ENCODE measurements at regions not wholly inside any gene's neighbourhood (a gene's known extent, or its start where the extent isn't known, plus 50 kb on each side); places are given as distances from the start of the nearest gene placed in this dataset.

- 94 to 97% methylated on average over 2 of the region's 2 CpGs for WGBS, 2 donors
- H3K4me1 ChIP-seq (ENCODE audit: control insufficient read depth in 2 of 2, insufficient read depth in 2 of 2, low read length in 1 of 2): no peaks in the 10 kb centered on the region
Observed at GRCh38 chr18:73987247-73987980, 160.2 kb downstream of the FBXO15 start.

GRCh38 chr18:73986711-73987110 lies 160.9 kb downstream of the FBXO15 start:
- Histone ChIP-seq H3K36me3 (ENCODE audit: control insufficient read depth in 2 of 2, insufficient read depth in 2 of 2, low read length in 1 of 2) (no peaks in the 10 kb centered on the region), H3K4me3 (ENCODE audit: low read depth in 1 of 2, low read length in 2 of 2) (no peak overlapping the region), H3K9me3 (ENCODE audit: control insufficient read depth in 2 of 2, insufficient read depth in 1 of 2, low read depth in 1 of 2, low read length in 1 of 2) (peaks cover 0 to 2% of the 10 kb centered on the region in 2 donors), H3K4me1 (ENCODE audit: control insufficient read depth in 2 of 2, insufficient read depth in 2 of 2, low read length in 1 of 2) (no peaks in the 10 kb centered on the region), H3K27ac (ENCODE audit: low read depth in 2 of 2, low read length in 1 of 2) (no peak overlapping the region), H3K27me3 (ENCODE audit: control insufficient read depth in 1 of 2, insufficient read depth in 2 of 2, low read length in 2 of 2) (no peaks in the 10 kb centered on the region)
- 33 to 50% methylated on average over 3 of the region's 3 CpGs for WGBS, 2 donors

More at GRCh38 chr18:73987247-73987980, 160.2 kb downstream of the FBXO15 start:
- peaks cover 0 to 2% of the 10 kb centered on the region in 2 donors for H3K9me3 ChIP-seq (ENCODE audit: control insufficient read depth in 2 of 2, insufficient read depth in 1 of 2, low read depth in 1 of 2, low read length in 1 of 2)
- H3K27ac ChIP-seq (ENCODE audit: low read depth in 2 of 2, low read length in 1 of 2): no peak overlapping the region
- no peaks in the 10 kb centered on the region for H3K27me3 ChIP-seq (ENCODE audit: control insufficient read depth in 1 of 2, insufficient read depth in 2 of 2, low read length in 2 of 2)
- no peak overlapping the region for H3K4me3 ChIP-seq (ENCODE audit: low read depth in 1 of 2, low read length in 2 of 2)
- no peaks in the 10 kb centered on the region for H3K36me3 ChIP-seq (ENCODE audit: control insufficient read depth in 2 of 2, insufficient read depth in 2 of 2, low read length in 1 of 2)

DNA sequence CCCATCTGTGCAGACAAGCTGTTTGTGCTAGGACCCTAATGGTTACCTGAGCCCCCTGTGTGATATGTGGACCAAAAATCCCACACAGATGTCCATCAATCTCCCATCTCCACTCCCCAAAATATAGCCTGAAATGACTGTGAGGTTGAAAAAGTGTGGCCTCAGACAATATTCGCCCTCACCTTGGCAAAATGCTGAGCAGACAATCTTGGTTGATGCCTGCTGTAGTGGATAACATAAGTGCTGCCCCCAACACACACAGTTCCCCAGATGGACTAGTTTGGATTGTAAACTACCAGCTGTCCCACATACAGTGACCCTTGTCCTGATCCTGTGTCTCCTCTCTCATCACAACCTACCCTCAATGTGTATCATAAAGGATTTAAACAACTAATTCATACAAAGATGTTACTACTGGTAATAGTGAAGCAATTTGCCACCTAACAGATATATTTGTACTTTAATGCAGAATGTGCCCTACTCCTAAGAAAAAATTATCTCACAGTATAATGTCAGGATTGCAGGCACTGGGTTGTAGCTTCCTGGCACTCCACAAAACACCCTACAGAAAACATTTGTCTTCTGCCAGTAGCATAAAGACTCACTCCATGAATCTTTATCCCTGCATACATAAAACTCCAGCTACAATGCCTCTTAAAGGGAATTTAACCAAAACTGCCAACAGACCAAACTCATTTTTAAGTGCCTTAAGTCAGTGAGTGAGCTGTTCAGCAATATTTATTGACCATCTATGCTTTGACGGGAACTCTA lies 161.6 kb downstream of the FBXO15 start:
- no peaks in the 10 kb centered on the region for H3K27me3 ChIP-seq (ENCODE audit: control insufficient read depth in 1 of 2, insufficient read depth in 2 of 2, low read length in 2 of 2)
- no peak overlapping the region for H3K4me3 ChIP-seq (ENCODE audit: low read depth in 1 of 2, low read length in 2 of 2)
- WGBS, 2 donors: 48 to 67% methylated on average over 2 of the region's 2 CpGs
- no peak overlapping the region for H3K27ac ChIP-seq (ENCODE audit: low read depth in 2 of 2, low read length in 1 of 2)
- H3K9me3 ChIP-seq (ENCODE audit: control insufficient read depth in 2 of 2, insufficient read depth in 1 of 2, low read depth in 1 of 2, low read length in 1 of 2): no peaks in the 10 kb centered on the region
- H3K36me3 ChIP-seq (ENCODE audit: control insufficient read depth in 2 of 2, insufficient read depth in 2 of 2, low read length in 1 of 2): no peaks in the 10 kb centered on the region
- no peaks in the 10 kb centered on the region for H3K4me1 ChIP-seq (ENCODE audit: control insufficient read depth in 2 of 2, insufficient read depth in 2 of 2, low read length in 1 of 2)

GRCh38 chr18:73983970-73984369 lies 163.7 kb downstream of the FBXO15 start:
- no peaks in the 10 kb centered on the region for H3K27me3 ChIP-seq (ENCODE audit: control insufficient read depth in 1 of 2, insufficient read depth in 2 of 2, low read length in 2 of 2)
- H3K4me1 ChIP-seq (ENCODE audit: control insufficient read depth in 2 of 2, insufficient read depth in 2 of 2, low read length in 1 of 2): no peaks in the 10 kb centered on the region
- WGBS, 2 donors: 90 to 92% methylated on average over 6 of the region's 6 CpGs
- H3K4me3 ChIP-seq (ENCODE audit: low read depth in 1 of 2, low read length in 2 of 2): no peak overlapping the region
- H3K9me3 ChIP-seq (ENCODE audit: control insufficient read depth in 2 of 2, insufficient read depth in 1 of 2, low read depth in 1 of 2, low read length in 1 of 2): peaks cover 0 to 3% of the 10 kb centered on the region in 2 donors
- H3K36me3 ChIP-seq (ENCODE audit: control insufficient read depth in 2 of 2, insufficient read depth in 2 of 2, low read length in 1 of 2): no peaks in the 10 kb centered on the region
- no peak overlapping the region for H3K27ac ChIP-seq (ENCODE audit: low read depth in 2 of 2, low read length in 1 of 2)

- H3K4me3 ChIP-seq (ENCODE audit: low read depth in 1 of 2, low read length in 2 of 2): no peak overlapping the region
- peaks cover 0 to 3% of the 10 kb centered on the region in 2 donors for H3K9me3 ChIP-seq (ENCODE audit: control insufficient read depth in 2 of 2, insufficient read depth in 1 of 2, low read depth in 1 of 2, low read length in 1 of 2)
- H3K27me3 ChIP-seq (ENCODE audit: control insufficient read depth in 1 of 2, insufficient read depth in 2 of 2, low read length in 2 of 2): no peaks in the 10 kb centered on the region
- no peaks in the 10 kb centered on the region for H3K36me3 ChIP-seq (ENCODE audit: control insufficient read depth in 2 of 2, insufficient read depth in 2 of 2, low read length in 1 of 2)
- H3K4me1 ChIP-seq (ENCODE audit: control insufficient read depth in 2 of 2, insufficient read depth in 2 of 2, low read length in 1 of 2): no peaks in the 10 kb centered on the region
- no peak overlapping the region for H3K27ac ChIP-seq (ENCODE audit: low read depth in 2 of 2, low read length in 1 of 2)
- WGBS, 2 donors: 81 to 85% methylated on average over 5 of the region's 5 CpGs
Observed at GRCh38 chr18:73983496-73983895, 164.1 kb downstream of the FBXO15 start.

DNA sequence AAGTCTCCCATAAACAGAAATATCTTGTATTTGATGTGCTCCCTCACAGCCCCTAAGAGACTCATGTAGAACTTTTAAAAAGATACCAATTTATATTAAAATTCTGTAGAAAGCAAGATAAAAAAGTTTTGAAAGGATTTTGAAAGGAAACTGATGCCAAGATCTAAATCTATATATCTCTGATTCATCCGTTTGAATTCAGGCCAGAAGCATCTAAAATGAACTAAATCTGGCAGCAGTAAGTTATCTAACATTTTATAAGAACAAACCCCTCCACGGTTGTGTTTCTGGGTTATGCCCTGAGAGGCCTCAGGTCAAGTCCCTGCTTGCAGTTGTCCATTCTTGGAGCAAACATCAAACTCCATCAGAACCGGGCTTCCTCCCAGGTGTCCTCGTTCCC lies 165.8 kb downstream of the FBXO15 start:
- no peak overlapping the region for H3K4me3 ChIP-seq (ENCODE audit: low read depth in 1 of 2, low read length in 2 of 2)
- peaks cover 0 to 7% of the 10 kb centered on the region in 2 donors for H3K9me3 ChIP-seq (ENCODE audit: control insufficient read depth in 2 of 2, insufficient read depth in 1 of 2, low read depth in 1 of 2, low read length in 1 of 2)
- H3K27me3 ChIP-seq (ENCODE audit: control insufficient read depth in 1 of 2, insufficient read depth in 2 of 2, low read length in 2 of 2): no peaks in the 10 kb centered on the region
- H3K27ac ChIP-seq (ENCODE audit: low read depth in 2 of 2, low read length in 1 of 2): no peak overlapping the region
- 42 to 48% methylated on average over 4 of the region's 4 CpGs for WGBS, 2 donors
- H3K36me3 ChIP-seq (ENCODE audit: control insufficient read depth in 2 of 2, insufficient read depth in 2 of 2, low read length in 1 of 2): no peaks in the 10 kb centered on the region
- no peaks in the 10 kb centered on the region for H3K4me1 ChIP-seq (ENCODE audit: control insufficient read depth in 2 of 2, insufficient read depth in 2 of 2, low read length in 1 of 2)

DNA sequence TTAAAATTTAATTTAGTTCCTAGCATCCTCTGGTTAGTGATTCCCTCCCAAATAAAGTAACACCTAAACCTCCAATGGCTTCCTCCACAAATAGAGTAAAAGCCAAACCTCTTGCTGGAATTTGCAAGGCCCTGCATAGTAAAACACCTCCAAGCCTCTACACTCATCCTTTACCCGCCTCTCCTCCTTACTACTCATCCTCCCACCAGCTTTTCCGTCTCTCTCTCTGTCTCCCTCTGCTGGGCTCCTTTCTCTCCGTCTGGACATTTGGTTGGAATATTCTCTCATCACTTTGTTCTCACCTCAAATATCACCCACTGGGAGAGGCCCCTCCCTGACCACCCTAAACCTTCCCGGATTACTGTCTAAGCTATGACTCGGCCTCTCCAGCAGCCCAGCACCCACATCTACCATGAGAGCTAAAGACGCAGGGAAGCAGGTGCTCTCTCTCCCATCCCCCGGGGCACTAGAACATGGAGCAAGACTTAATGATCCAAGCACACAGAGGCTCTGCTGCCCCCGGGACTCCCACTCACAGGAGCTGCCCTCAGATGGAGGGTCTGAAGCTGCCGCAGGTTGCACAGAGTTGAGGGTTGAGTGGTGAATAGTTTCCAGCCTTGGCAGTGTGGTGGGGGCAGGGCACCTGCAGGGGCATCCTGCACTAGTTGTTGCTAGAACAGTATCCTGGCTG lies 167.2 kb downstream of the FBXO15 start:
- Histone ChIP-seq H3K27ac (ENCODE audit: low read depth in 2 of 2, low read length in 1 of 2) (no peak overlapping the region), H3K27me3 (ENCODE audit: control insufficient read depth in 1 of 2, insufficient read depth in 2 of 2, low read length in 2 of 2) (no peaks in the 10 kb centered on the region), H3K36me3 (ENCODE audit: control insufficient read depth in 2 of 2, insufficient read depth in 2 of 2, low read length in 1 of 2) (no peaks in the 10 kb centered on the region), H3K4me1 (ENCODE audit: control insufficient read depth in 2 of 2, insufficient read depth in 2 of 2, low read length in 1 of 2) (no peaks in the 10 kb centered on the region), H3K9me3 (ENCODE audit: control insufficient read depth in 2 of 2, insufficient read depth in 1 of 2, low read depth in 1 of 2, low read length in 1 of 2) (peaks cover 0 to 7% of the 10 kb centered on the region in 2 donors), H3K4me3 (ENCODE audit: low read depth in 1 of 2, low read length in 2 of 2) (no peak overlapping the region)
- 68 to 78% methylated on average over 9 of the region's 9 CpGs for WGBS, 2 donors

- WGBS, 2 donors: 47 to 48% methylated on average over 2 of the region's 2 CpGs
Observed at GRCh38 chr18:73979742-73980141, 167.9 kb downstream of the FBXO15 start.

DNA sequence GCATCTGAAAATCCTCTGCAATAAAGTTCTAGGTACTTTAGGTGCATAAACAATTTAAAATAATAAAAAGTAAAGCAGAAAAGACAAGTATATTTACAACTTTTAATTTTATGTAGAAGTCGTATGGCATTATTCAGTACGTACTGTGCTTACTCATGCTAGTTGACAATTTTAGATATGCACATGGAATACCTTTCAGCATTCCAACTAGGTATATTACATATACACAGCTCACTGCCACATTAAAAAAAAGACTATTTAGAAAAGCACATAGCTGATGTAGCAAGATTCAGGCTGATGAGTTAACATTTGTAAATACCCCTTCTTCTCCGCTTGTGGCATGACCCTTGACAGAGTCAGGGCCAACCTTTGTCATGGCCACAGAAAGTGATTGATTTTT lies 171.2 kb downstream of the FBXO15 start:
- Histone ChIP-seq H3K36me3 (ENCODE audit: control insufficient read depth in 2 of 2, insufficient read depth in 2 of 2, low read length in 1 of 2) (no peaks in the 10 kb centered on the region), H3K4me3 (ENCODE audit: low read depth in 1 of 2, low read length in 2 of 2) (no peak overlapping the region), H3K27me3 (ENCODE audit: control insufficient read depth in 1 of 2, insufficient read depth in 2 of 2, low read length in 2 of 2) (no peaks in the 10 kb centered on the region), H3K4me1 (ENCODE audit: control insufficient read depth in 2 of 2, insufficient read depth in 2 of 2, low read length in 1 of 2) (no peaks in the 10 kb centered on the region), H3K27ac (ENCODE audit: low read depth in 2 of 2, low read length in 1 of 2) (no peak overlapping the region), H3K9me3 (ENCODE audit: control insufficient read depth in 2 of 2, insufficient read depth in 1 of 2, low read depth in 1 of 2, low read length in 1 of 2) (peaks cover 0 to 7% of the 10 kb centered on the region in 2 donors)
- WGBS, 2 donors: 42 to 82% methylated on average over 3 of the region's 3 CpGs

More at GRCh38 chr18:73979742-73980141, 167.9 kb downstream of the FBXO15 start:
- H3K9me3 ChIP-seq (ENCODE audit: control insufficient read depth in 2 of 2, insufficient read depth in 1 of 2, low read depth in 1 of 2, low read length in 1 of 2): peaks cover 0 to 7% of the 10 kb centered on the region in 2 donors
- H3K27me3 ChIP-seq (ENCODE audit: control insufficient read depth in 1 of 2, insufficient read depth in 2 of 2, low read length in 2 of 2): no peaks in the 10 kb centered on the region
- H3K4me1 ChIP-seq (ENCODE audit: control insufficient read depth in 2 of 2, insufficient read depth in 2 of 2, low read length in 1 of 2): no peaks in the 10 kb centered on the region
- H3K36me3 ChIP-seq (ENCODE audit: control insufficient read depth in 2 of 2, insufficient read depth in 2 of 2, low read length in 1 of 2): no peaks in the 10 kb centered on the region
- H3K4me3 ChIP-seq (ENCODE audit: low read depth in 1 of 2, low read length in 2 of 2): no peak overlapping the region
- no peak overlapping the region for H3K27ac ChIP-seq (ENCODE audit: low read depth in 2 of 2, low read length in 1 of 2)
